Mesenchymal stem cell (in vitro differentiated cells and primary cell): ENCODE measurements at regions not wholly inside any gene's neighbourhood (a gene's known extent, or its start where the extent isn't known, plus 50 kb on each side); places are given as distances from the start of the nearest gene placed in this dataset.
"Not testable (repeated sequence)": the region's sequence is repeated elsewhere in the genome, so short reads cannot be mapped to it uniquely, and the experiment has no call there.

ENCODE experiments used
- DNase-seq: peaks from one replicate; pipeline ENCODE4 v3.0.0-alpha.2; 2013
- H2AFZ ChIP-seq: one replicate; pipeline ENCODE4 v1.6.1; 2013; ENCODE audit warnings: low read depth, mild to moderate bottlenecking, control low read depth, inconsistent platforms, low read length, moderate library complexity
- H2AK5ac ChIP-seq: 2 replicates; pipeline ENCODE4 v1.6.1; 2013; ENCODE audit warnings: low read length, moderate library complexity, mild to moderate bottlenecking, inconsistent platforms; ENCODE audit not compliant: severe bottlenecking
- H2BK120ac ChIP-seq: one replicate; pipeline ENCODE4 v1.6.1; 2013; ENCODE audit warnings: low read depth, mild to moderate bottlenecking, inconsistent platforms, low read length, moderate library complexity
- H2BK12ac ChIP-seq, 2 experiments: one replicate each; pipeline ENCODE4 v1.6.1; 2013; ENCODE audit warnings: inconsistent platforms in 2 of 2, low read length in 2 of 2, mild to moderate bottlenecking in 2 of 2, moderate library complexity in 2 of 2, control low read depth in 1 of 2
- H2BK15ac ChIP-seq: one replicate; pipeline ENCODE4 v1.6.1; 2013; ENCODE audit warnings: mild to moderate bottlenecking, low read depth, inconsistent platforms; ENCODE audit not compliant: poor library complexity, severe bottlenecking
- H2BK5ac ChIP-seq: 2 replicates; pipeline ENCODE4 v1.6.1; 2013; ENCODE audit warnings: low read depth, mild to moderate bottlenecking, low read length, control low read depth, inconsistent platforms; ENCODE audit not compliant: poor library complexity, severe bottlenecking
- H3K14ac ChIP-seq, 2 experiments: one replicate each; pipeline ENCODE4 v1.6.1; 2013; ENCODE audit warnings: inconsistent platforms in 2 of 2, low read length in 2 of 2, control low read depth in 1 of 2, mild to moderate bottlenecking in 1 of 2, moderate library complexity in 1 of 2
- H3K18ac ChIP-seq, 2 experiments: one replicate each; pipeline ENCODE4 v1.6.1; 2013; ENCODE audit warnings: inconsistent platforms in 2 of 2, low read length in 2 of 2, control low read depth in 1 of 2, low read depth in 1 of 2, mild to moderate bottlenecking in 1 of 2
- H3K23ac ChIP-seq, 2 experiments: one replicate each; pipeline ENCODE4 v1.6.1; 2013; ENCODE audit warnings: inconsistent platforms in 2 of 2, low read length in 2 of 2, mild to moderate bottlenecking in 2 of 2, moderate library complexity in 2 of 2, control low read depth in 1 of 2
- H3K27ac ChIP-seq: 2 replicates; pipeline ENCODE4 v1.5.1; 2013; ENCODE audit warnings: mild to moderate bottlenecking, moderate library complexity, low read length, control low read depth, inconsistent platforms; ENCODE audit not compliant: poor library complexity, severe bottlenecking
- H3K27me3 ChIP-seq, 2 experiments: 2 replicates each; pipeline versions ENCODE4 v1.6.1 to v1.7.0; 2013; ENCODE audit warnings: low read length in 2 of 2, mild to moderate bottlenecking in 2 of 2, moderate library complexity in 2 of 2, control low read depth in 1 of 2, inconsistent platforms in 1 of 2; ENCODE audit not compliant: control insufficient read depth in 1 of 2, insufficient read depth in 1 of 2
- H3K36me3 ChIP-seq, 2 experiments: 2 replicates each; pipeline versions ENCODE4 v1.6.1 to v1.7.0; 2013; ENCODE audit warnings: low read length in 2 of 2, control low read depth in 1 of 2, inconsistent platforms in 1 of 2, low read depth in 1 of 2, mild to moderate bottlenecking in 1 of 2; ENCODE audit not compliant: insufficient read depth in 2 of 2, control insufficient read depth in 1 of 2
- H3K4ac ChIP-seq, 2 experiments: one replicate each; pipeline ENCODE4 v1.6.1; 2013; ENCODE audit warnings: inconsistent platforms in 2 of 2, low read length in 2 of 2, mild to moderate bottlenecking in 2 of 2, moderate library complexity in 2 of 2, control low read depth in 1 of 2, low read depth in 1 of 2
- H3K4me1 ChIP-seq: 2 replicates; pipeline ENCODE4 v1.6.1; 2013; ENCODE audit warnings: low read depth, low read length, control low read depth; ENCODE audit not compliant: control insufficient read depth, insufficient read depth
- H3K4me2 ChIP-seq: 2 replicates; pipeline ENCODE4 v1.6.1; 2013; ENCODE audit warnings: low read length, mild to moderate bottlenecking, inconsistent platforms; ENCODE audit not compliant: poor library complexity, severe bottlenecking
- H3K4me3 ChIP-seq, 2 experiments: 2 replicates each; pipeline versions ENCODE4 v1.5.1 to v1.7.0; 2013; ENCODE audit warnings: low read length in 2 of 2, mild to moderate bottlenecking in 2 of 2, control low read depth in 1 of 2, low read depth in 1 of 2; ENCODE audit not compliant: insufficient read depth in 1 of 2
- H3K79me1 ChIP-seq: replicated peaks from 2 replicates; pipeline ENCODE4 v1.6.1; 2013; ENCODE audit warnings: mild to moderate bottlenecking, control low read depth, low read length, inconsistent platforms; ENCODE audit not compliant: poor library complexity, severe bottlenecking
- H3K9ac ChIP-seq: 2 replicates; pipeline ENCODE4 v1.7.0; 2013; ENCODE audit warnings: mild to moderate bottlenecking, low read length, moderate library complexity
- H3K9me3 ChIP-seq: 2 replicates; pipeline ENCODE4 v1.7.0; 2013; ENCODE audit warnings: mild to moderate bottlenecking, low read length; ENCODE audit not compliant: control insufficient read depth
- H4K8ac ChIP-seq: one replicate; pipeline ENCODE4 v1.6.1; 2013; ENCODE audit warnings: inconsistent platforms, mild to moderate bottlenecking, low read length, moderate library complexity
- H4K91ac ChIP-seq: one replicate; pipeline ENCODE4 v1.6.1; 2013; ENCODE audit warnings: mild to moderate bottlenecking, low read length, inconsistent platforms
- WGBS: methylation state at CpG from one replicate; pipeline ENCODE4 v1.1.7; 2013; ENCODE audit warnings: mixed read lengths; 5-methylcytosine and 5-hydroxymethylcytosine counted together

DNA sequence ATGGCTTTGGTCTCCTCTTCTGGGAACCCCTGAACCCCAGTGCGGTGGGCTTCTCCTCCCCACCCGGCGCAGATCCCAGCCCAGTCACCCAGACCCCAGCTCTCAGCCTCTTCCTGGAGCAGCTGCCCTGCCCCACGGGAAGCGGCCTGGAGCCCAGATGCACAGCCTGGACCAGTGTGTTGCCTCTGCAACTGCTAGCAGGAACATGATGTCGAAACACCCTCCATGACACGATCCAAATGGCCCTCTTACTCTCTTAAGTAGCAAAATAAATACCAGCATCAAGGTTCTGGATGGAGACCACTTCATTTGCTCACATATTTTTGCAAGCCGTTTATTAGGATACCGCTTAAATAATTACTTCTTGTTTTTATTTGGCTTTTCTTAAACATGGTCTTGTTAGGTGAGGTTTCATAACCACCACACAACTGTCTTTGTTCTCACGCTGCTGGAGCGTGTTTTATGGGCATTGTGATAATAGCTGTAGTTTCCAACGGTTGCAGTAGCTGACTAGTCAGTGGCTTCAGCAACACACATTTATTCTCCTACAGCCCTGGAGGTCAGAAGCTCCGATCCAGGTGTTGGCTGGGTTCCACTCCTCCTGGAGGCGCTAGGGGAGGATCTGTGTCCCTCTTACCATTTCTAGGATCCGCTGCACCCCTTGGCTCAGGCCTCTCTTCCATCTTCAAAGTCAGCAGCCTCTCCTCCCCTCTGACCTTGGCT, 5453.9 kb upstream of the TPTE start:
- H3K27ac ChIP-seq, H4K8ac ChIP-seq, H2BK15ac ChIP-seq, H3K4ac ChIP-seq, H3K4me1 ChIP-seq, H3K36me3 ChIP-seq, H3K9ac ChIP-seq, H3K4me2 ChIP-seq, H2BK5ac ChIP-seq, H3K18ac ChIP-seq, H2AFZ ChIP-seq, H3K9me3 ChIP-seq, H4K91ac ChIP-seq, H3K23ac ChIP-seq, H3K4me3 ChIP-seq, DNase-seq, H3K27me3 ChIP-seq, H2AK5ac ChIP-seq, H2BK120ac ChIP-seq, H3K14ac ChIP-seq, H2BK12ac ChIP-seq, H3K79me1 ChIP-seq: not testable (repeated sequence)
- no CpG with 5 or more reads among the region's 15 CpGs for WGBS

DNA sequence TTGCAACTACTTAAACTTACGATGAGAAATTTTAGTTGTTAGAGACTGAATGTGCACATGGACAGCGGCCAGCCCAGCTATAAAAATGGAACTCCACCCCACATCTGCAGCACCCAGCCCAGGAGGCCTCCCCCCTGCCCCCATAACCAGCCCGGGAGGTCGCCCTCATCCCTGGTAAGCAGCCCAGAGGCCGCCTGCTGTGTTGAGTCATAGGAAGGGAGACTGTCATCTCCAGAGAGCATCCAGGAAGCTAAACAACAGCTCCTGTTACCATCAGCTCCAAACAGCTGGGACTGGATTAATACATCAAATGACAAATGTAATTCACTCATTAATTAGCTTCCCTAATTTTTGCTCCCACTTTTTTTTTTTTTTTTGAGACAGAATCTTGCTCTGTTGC, 5452.7 kb upstream of the TPTE start:
- H3K79me1 ChIP-seq, H3K18ac ChIP-seq, H2AK5ac ChIP-seq, H2BK15ac ChIP-seq, DNase-seq, H3K4me2 ChIP-seq, H3K9ac ChIP-seq, H3K23ac ChIP-seq, H2BK12ac ChIP-seq, H4K91ac ChIP-seq, H2BK120ac ChIP-seq, H3K4me3 ChIP-seq, H3K9me3 ChIP-seq, H3K36me3 ChIP-seq, H2AFZ ChIP-seq, H3K14ac ChIP-seq, H2BK5ac ChIP-seq, H3K4ac ChIP-seq, H3K4me1 ChIP-seq, H3K27ac ChIP-seq, H3K27me3 ChIP-seq, H4K8ac ChIP-seq: not testable (repeated sequence)
- WGBS = no CpG with 5 or more reads among the region's 5 CpGs

GRCh38 chr21:5071180-5071579, 5450.2 kb upstream of the TPTE start:
- H2BK12ac ChIP-seq, H3K23ac ChIP-seq, H2BK15ac ChIP-seq, H3K18ac ChIP-seq, H3K79me1 ChIP-seq, H3K4me2 ChIP-seq, H2AFZ ChIP-seq, H3K27me3 ChIP-seq, H3K14ac ChIP-seq, H3K9me3 ChIP-seq, H3K4ac ChIP-seq, H3K36me3 ChIP-seq, H3K9ac ChIP-seq, H2AK5ac ChIP-seq, DNase-seq, H3K4me3 ChIP-seq, H2BK120ac ChIP-seq, H4K91ac ChIP-seq, H3K4me1 ChIP-seq, H4K8ac ChIP-seq, H2BK5ac ChIP-seq, H3K27ac ChIP-seq: not testable (repeated sequence)
- no CpG with 5 or more reads among the region's 2 CpGs for WGBS

- H3K4me3 ChIP-seq, H2BK12ac ChIP-seq, H3K9me3 ChIP-seq, H2BK15ac ChIP-seq, DNase-seq, H2AK5ac ChIP-seq, H3K14ac ChIP-seq, H3K4me1 ChIP-seq, H3K18ac ChIP-seq, H2BK120ac ChIP-seq, H2AFZ ChIP-seq, H3K4me2 ChIP-seq, H3K9ac ChIP-seq, H3K23ac ChIP-seq, H3K27ac ChIP-seq, H3K79me1 ChIP-seq, H4K8ac ChIP-seq, H3K36me3 ChIP-seq, H3K27me3 ChIP-seq, H2BK5ac ChIP-seq, H3K4ac ChIP-seq, H4K91ac ChIP-seq: not testable (repeated sequence)
- WGBS = no CpG with 5 or more reads among the region's 7 CpGs
Measured at GRCh38 chr21:5076854-5077253, 5444.5 kb upstream of the TPTE start.
